Upper lobe of right lung (tissue), 1 donor: ENCODE measurements at regions not wholly inside any gene's neighbourhood (a gene's known extent, or its start where the extent isn't known, plus 50 kb on each side); places are given as distances from the start of the nearest gene placed in this dataset.

Experiments
- ATAC-seq: fragments of 200-7000 bp; cut with Tn5 transposase; one replicate; pipeline ENCODE4 v1.9.1; 2020; ENCODE audit warnings: mild to moderate bottlenecking, moderate library complexity
- DNase-seq: peaks from one replicate; pipeline ENCODE4 v3.0.0-alpha.2; 2020
- H3K27ac ChIP-seq: fragments of 200-600 bp; one replicate; pipeline ENCODE4 v1.8.0; 2022
- H3K27me3 ChIP-seq: fragments of 200-600 bp; one replicate; pipeline ENCODE4 v1.8.0; 2022; ENCODE audit warnings: mild to moderate bottlenecking
- H3K36me3 ChIP-seq: fragments of 200-600 bp; one replicate; pipeline ENCODE4 v1.8.0; 2022
- H3K4me1 ChIP-seq: fragments of 200-600 bp; one replicate; pipeline ENCODE4 v1.8.0; 2022
- H3K4me3 ChIP-seq: fragments of 200-600 bp; one replicate; pipeline ENCODE4 v1.8.0; 2022; ENCODE audit warnings: mild to moderate bottlenecking
- H3K9me3 ChIP-seq: fragments of 200-600 bp; one replicate; pipeline ENCODE4 v1.8.0; 2022
- CTCF ChIP-seq: fragments of 200-600 bp; IDR thresholded peaks from one replicate; pipeline ENCODE4 v1.8.0; 2022; ENCODE audit warnings: antibody characterized with exemption
- intact Hi-C: fragments of 100-400 bp; cut with DNase I; formaldehyde crosslinking; loops from one replicate; pipeline ENCODE4 v1.11.0; 2022
- donor health status: DM: no; HTN: yes; CAD: no; lungs with severe emphysema.

GRCh38 chr4:126466848-126467247 is 1152.1 kb downstream of the FAT4 start:
- no peaks in the 10 kb centered on the region for H3K4me1 ChIP-seq
- no peak for TF ChIP-seq CTCF
- H3K4me3 ChIP-seq, result no peak overlapping the region
- no peaks in the 10 kb centered on the region for H3K36me3 ChIP-seq
- H3K27ac ChIP-seq, result no peak overlapping the region
- no peak for ATAC-seq
- H3K9me3 ChIP-seq, result no peaks in the 10 kb centered on the region
- H3K27me3 ChIP-seq, result no peaks in the 10 kb centered on the region
- no peak for DNase-seq
- intact Hi-C loops, result no loop called here

- Histone ChIP-seq H3K4me3 (no peak overlapping the region), H3K4me1 (no peaks in the 10 kb centered on the region), H3K9me3 (no peaks in the 10 kb centered on the region), H3K27ac (no peak overlapping the region), H3K27me3 (no peaks in the 10 kb centered on the region), H3K36me3 (no peaks in the 10 kb centered on the region)
- no peak for ATAC-seq
- TF ChIP-seq CTCF, result no peak
- intact Hi-C loops, result no loop called here
- no peak for DNase-seq
Measured at GRCh38 chr4:126468144-126468543, 1153.4 kb downstream of the FAT4 start.

- no peak for TF ChIP-seq CTCF
- Histone ChIP-seq H3K9me3 (no peaks in the 10 kb centered on the region), H3K27me3 (no peaks in the 10 kb centered on the region), H3K36me3 (no peaks in the 10 kb centered on the region), H3K4me1 (no peaks in the 10 kb centered on the region), H3K4me3 (no peak overlapping the region), H3K27ac (no peak overlapping the region)
- intact Hi-C loops, result no loop called here
- ATAC-seq (no peak), DNase-seq (no peak)
Measured at GRCh38 chr4:126470862-126471261, 1156.1 kb downstream of the FAT4 start.

- TF ChIP-seq CTCF, result no peak
- H3K4me1 ChIP-seq, result no peaks in the 10 kb centered on the region
- ATAC-seq (no peak), DNase-seq (no peak)
- no peaks in the 10 kb centered on the region for H3K27me3 ChIP-seq
- H3K9me3 ChIP-seq, result no peaks in the 10 kb centered on the region
- H3K4me3 ChIP-seq, result no peak overlapping the region
- intact Hi-C loops, result no loop called here
- H3K27ac ChIP-seq, result no peak overlapping the region
- no peaks in the 10 kb centered on the region for H3K36me3 ChIP-seq
Measured at GRCh38 chr4:126475730-126476129, 1157.0 kb upstream of the INTU start.

- no peak overlapping the region for H3K27ac ChIP-seq
- intact Hi-C loops, result no loop called here
- ATAC-seq, result no peak
- H3K36me3 ChIP-seq, result no peaks in the 10 kb centered on the region
- no peak overlapping the region for H3K4me3 ChIP-seq
- H3K27me3 ChIP-seq, result no peaks in the 10 kb centered on the region
- no peaks in the 10 kb centered on the region for H3K9me3 ChIP-seq
- DNase-seq, result no peak
- no peak for TF ChIP-seq CTCF
- no peaks in the 10 kb centered on the region for H3K4me1 ChIP-seq
Measured at GRCh38 chr4:126479709-126480108, 1153.0 kb upstream of the INTU start.

GRCh38 chr4:126482311-126482710 is 1150.4 kb upstream of the INTU start:
- TF ChIP-seq CTCF, result no peak
- H3K36me3 ChIP-seq, result no peaks in the 10 kb centered on the region
- H3K9me3 ChIP-seq, result no peaks in the 10 kb centered on the region
- no peak overlapping the region for H3K27ac ChIP-seq
- intact Hi-C loops, result no loop called here
- ATAC-seq, result no peak
- H3K4me3 ChIP-seq, result no peak overlapping the region
- H3K4me1 ChIP-seq, result no peaks in the 10 kb centered on the region
- H3K27me3 ChIP-seq, result no peaks in the 10 kb centered on the region
- no peak for DNase-seq
